Eye (tissue), 1 donor: ENCODE measurements at regions not wholly inside any gene's neighbourhood (a gene's known extent, or its start where the extent isn't known, plus 50 kb on each side); places are given as distances from the start of the nearest gene placed in this dataset.

Experiments
- DNase-seq: peaks from one replicate; pipeline ENCODE4 v3.0.0-alpha.2; 2015

- DNase-seq, result no peak
These were observed 517.5 kb downstream of the PLPP3 start for GRCh38 chr1:56061824-56062223.

- DNase-seq, result no peak
These were observed 518.5 kb downstream of the PLPP3 start for GRCh38 chr1:56060906-56061305.

DNA sequence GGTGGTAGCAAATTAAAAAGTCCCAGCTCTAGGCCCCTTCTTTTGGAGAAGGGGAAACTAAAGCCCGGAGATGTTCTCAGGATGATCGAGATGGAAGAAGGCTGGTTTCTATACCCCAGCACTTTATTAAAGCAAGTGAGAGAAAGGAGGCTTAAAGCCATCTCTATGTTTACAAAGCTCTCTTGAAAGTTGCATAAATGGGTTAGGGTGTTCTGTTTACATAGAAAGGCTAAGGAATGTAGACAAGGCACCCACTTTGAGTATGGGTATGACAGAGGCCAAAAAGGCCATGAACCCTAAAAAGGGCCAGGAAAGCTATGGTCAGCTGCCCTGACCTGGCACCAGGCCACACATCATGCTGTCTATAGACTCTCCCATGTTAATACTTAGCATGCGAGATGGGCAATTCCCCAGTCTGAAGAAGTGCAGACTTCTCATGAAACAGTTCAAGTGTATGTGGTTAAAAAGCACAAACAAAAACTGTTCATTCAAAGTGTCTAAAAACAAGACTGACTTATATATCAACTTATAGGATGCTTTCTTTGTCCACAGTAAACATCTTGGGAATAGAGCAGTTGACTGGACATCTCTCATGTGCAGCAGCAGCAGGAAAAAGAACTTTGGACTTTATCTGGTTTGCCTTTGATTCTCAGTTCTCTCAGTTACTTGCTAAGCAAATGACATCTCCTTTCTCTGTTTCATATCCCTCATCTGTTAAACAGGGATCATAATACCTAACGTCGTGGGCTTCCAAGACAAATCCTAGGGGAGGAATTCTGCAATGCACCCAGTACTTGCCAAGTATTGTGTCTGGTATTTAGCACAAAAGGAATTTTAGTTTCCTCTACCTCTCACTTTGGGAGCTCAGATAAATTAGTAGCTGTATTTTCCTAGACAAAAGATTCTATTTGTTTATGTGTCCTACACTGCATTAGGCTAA is 521.6 kb downstream of the PLPP3 start:
- no peak for DNase-seq

DNA sequence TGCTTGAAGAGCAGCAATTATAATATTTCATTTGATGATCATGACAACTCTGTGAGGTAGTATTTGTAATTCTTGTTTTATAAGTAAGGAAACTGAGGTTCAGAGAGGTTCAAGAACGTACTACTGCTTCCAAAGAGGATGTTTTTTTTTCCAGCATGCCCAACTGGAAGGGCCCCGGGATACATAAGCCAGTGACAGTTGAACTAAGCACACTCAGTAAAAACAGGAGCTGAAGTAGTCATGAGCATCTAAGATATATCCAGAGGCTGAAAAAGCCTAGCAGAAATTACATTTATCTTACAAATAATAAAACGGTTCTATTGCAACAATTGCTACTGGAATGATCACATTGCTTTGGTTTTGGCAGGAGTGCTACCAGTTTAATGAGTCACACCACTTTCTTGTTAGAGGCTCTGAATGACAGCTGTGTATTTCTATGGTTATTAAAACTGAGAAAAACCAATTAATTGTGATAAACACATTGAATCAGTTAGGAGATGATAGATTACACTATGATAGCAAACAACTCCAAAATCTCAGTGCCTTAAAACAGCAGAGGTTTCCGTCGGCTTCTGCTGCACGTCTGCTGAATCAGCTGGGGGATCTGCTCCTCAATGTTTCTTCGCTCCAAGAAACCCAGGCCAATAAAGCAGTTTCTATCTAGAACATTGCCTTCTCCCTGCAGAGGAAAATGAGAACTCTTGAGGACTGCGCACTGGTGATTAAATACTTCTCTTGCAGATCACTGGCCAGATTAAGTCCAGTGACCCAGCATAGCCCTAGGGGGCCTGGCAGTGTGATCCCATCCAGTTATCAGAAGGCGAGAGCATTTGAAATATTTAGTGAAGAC is 522.7 kb downstream of the PLPP3 start:
- DNase-seq, result peak; percentile 39

DNA sequence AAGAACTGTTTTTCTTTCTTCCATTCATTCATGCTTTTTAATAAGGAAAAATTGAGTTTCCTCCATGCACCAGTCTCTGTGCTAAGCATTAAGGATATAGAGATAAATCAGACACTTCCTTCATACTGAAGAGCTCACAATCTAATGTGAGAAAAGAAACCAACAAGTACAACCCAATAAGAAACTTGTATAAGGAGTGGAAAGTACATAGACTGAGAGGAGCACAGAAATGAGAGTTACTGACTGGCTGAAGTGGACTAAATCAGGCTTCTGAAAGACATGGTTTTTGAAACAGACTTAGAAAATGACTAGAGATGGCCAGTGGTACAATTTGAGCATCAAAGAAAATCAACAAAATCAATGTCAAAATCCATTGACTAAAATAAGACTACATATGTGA is 524.4 kb downstream of the PLPP3 start:
- DNase-seq, result no peak

DNA sequence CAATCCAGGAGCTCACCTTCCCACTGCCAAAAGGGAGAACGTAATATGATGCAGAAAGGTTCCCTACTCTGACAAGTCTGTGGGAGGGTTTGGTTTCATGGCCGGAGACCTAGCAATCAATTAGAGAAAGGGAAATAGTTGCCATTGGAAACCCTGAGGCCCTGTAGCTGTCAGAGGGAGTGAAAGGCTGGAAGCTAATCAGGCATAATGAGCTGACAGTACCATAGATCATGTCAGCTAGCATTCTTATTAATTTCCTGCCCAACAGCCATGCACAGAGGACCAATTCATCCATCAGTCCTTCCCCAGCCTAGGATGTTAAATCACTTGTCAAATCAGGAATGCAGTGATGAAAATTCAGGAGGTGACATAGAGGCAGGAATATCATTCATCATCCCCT is 527.3 kb downstream of the PLPP3 start:
- peak; percentile 94 for DNase-seq

GRCh38 chr1:56050911-56051310 is 528.5 kb downstream of the PLPP3 start:
- DNase-seq, result no peak

DNA sequence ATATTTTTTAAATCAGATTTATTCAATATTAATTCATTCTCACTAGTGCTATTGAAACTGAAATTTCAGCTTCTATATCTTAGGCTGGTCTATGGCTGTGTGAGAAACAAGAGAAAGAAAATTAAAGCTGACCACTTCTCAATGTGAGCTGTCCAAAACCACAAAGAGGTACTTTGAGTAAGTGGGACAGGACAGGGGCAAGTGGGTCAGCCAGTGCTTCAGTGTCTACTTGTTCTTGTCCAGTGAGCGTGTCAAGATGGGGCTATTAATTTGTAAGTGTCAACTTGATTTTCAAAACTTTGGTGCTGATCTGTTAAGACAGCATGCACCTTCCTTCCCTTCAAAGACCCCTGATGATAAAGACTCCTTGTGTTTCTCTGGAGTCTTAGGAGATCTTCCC is 533.9 kb downstream of the PLPP3 start:
- peak; percentile 96 for DNase-seq

- no peak for DNase-seq
These were observed 534.3 kb downstream of the PLPP3 start for GRCh38 chr1:56045062-56045461.

GRCh38 chr1:56036479-56036878 is 542.9 kb downstream of the PLPP3 start:
- no peak for DNase-seq

DNA sequence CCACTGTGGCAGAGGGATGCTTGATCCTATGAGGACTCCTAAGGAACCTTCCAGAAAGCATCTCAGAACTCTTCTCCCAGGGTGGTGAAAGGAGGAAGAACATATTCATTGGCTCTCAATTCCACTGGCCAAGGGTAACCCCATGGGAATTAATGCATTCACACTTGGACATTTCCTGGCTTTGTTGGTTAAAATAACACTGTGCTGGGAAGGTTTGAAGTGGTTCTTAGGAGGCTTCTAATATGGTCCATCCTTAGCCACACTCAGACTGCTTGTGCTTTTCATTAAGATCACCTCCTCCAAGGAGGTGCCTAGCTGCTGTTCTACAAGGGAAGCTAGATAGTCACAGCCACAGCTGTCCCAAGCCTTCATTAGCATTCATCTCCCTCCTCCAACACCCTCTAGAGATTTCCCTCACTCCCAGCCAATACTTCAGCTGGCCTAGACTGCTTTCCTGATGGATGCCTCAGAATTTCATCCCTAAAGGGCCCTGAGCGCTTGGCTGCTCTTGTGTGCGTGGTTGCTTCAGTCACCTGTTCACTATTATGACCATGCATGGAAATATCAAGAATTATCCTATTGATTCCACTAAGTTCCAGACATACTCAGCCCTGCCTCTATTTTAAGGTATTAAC is 544.4 kb downstream of the PLPP3 start:
- DNase-seq, result peak; percentile 49

DNA sequence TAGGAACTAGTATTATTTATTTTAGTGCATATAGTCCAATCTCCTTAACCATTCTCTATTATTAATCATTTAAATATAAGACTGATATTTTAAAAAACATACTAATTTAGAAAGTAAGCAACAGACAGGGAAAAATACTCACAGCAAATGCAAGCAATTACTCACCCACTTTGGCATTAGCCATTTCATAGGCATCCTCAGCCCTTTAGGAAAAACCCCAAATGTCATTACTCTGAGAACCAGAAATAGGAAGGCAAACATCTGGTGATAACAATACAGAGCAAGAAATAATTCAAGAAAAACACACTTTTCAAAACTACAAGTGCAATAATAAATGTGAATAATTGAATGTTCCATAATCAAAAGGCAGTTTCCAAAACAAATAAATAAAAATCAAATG is 545.1 kb downstream of the PLPP3 start:
- no peak for DNase-seq

DNA sequence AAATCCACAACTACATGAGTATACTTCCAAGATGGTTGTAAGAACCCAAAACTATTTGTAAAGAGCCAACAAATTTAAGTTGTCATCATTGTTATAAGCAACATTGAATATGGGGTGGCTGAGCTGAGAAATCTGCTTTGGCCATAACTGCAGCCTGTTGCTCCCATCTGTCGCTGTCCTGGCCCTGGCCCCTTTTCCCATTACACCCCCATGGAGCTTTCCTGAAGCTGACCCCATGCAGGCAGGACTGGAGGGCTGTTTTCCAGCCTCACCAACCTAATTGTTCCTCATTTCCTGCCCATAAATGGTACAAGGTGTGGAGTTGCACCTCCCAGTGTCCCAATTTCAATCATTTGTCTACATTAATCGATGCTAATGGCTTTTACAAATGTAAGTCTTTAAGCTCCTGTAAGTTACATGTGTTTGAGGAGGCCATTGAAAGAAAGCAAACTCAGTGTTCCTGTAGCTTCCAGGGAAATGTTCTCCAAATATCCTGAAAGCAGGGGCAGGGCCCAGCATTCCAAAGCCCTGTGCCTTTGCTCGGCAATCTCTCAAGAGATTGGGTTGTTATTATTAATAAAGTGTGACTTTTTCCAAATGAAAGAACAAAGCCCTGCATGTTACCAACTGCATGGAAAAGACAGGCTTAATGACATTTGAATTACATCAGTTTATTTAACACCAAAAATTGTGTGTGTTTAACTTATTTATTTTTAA is 545.9 kb downstream of the PLPP3 start:
- DNase-seq, result no peak

DNA sequence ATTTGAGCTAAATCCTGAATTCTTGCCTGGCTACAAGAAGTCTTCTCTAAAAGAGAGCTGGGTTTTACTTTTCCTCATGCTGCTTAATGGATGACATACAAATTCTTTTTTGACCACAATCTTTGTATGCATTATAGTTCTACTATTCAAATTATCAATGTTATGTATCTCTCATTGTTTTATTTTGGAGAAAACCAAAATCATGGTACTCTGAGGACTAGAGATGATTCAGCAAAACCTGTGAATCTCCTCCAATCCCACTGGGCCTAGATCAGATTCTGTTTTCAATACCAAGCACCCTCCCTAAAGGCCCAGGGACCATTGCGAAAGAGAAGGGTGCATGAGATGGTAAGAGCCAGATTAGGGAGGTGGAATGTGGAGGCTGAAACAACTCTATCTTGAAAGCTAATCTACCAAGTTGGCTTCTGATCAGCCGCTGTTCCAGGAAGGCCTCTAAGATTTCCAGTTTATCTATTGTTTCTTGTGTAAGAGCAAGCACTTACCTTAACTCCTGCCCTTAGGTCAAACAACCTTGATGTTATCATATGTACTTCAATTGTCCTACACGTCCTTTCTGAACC is 547.2 kb downstream of the PLPP3 start:
- no peak for DNase-seq

- DNase-seq, result no peak
These were observed 548.4 kb downstream of the PLPP3 start for GRCh38 chr1:56031001-56031400.

GRCh38 chr1:56029319-56030003 is 549.9 kb downstream of the PLPP3 start:
- no peak for DNase-seq

DNA sequence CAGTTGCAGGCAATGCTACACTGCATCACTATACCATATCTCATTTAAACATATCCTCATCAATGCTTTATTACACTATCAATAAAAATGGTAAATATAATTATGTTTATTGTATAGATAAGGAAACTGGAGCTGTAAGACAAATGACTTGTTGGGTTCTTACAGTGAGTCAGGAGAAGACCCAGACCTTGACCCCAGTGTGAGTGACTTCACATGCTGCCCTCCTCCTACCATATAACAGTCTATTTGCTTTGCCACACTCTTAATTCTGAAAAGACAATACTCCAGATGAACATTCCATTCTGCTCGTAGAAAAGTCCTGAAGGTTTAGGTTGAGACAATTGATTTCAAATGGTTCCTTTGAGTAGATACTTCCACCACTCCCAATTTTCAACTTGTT is 550.5 kb downstream of the PLPP3 start:
- DNase-seq, result no peak

GRCh38 chr1:56028244-56028643 is 551.1 kb downstream of the PLPP3 start:
- no peak for DNase-seq

DNA sequence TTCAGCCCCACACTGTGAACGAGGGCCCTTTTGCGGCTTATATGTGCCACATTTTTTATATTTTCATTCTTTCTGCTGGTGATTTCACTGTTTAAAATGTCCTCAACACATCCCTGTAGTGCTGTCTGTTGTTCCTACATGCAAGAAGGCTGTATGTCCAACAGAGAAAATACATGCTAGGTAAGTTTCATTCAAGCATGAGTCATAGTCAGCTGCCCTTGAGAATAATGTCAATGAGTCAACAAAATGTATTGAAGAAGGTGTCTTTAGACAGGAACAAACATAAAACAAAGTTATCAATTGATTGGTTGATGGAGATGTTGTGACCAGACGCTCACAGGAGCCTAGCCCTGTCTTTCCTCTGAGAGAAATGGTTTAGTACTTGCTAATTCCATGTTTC is 553.4 kb downstream of the PLPP3 start:
- no peak for DNase-seq

DNA sequence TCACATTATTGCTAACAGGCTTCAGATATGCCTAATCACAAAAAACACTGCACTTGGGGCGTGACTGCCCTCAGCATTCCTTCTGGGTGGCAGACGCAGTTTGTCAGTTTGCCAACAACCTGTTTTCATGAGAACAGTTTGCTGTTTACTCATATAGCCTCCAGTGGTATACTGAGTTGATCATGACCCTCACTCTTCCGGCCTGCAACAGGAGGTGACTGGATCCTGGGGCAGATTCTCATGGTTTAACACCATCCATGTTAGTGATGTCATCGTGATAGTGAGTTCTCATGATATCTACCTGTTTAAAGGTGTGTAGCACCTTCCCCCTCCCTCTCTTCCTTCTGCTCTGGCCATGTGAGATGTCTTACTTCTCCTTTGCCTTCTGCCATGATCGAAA is 555.2 kb downstream of the PLPP3 start:
- DNase-seq, result no peak

- DNase-seq, result no peak
These were observed 559.4 kb downstream of the PLPP3 start for GRCh38 chr1:56019922-56020321.

GRCh38 chr1:56019472-56019871 is 559.9 kb downstream of the PLPP3 start:
- no peak for DNase-seq
